HEK293 (cell line): ENCODE measurements at regions not wholly inside any gene's neighbourhood (a gene's known extent, or its start where the extent isn't known, plus 50 kb on each side); places are given as distances from the start of the nearest gene placed in this dataset.

Source experiments
- CTCF ChIA-PET: fragments of 350-600 bp; formaldehyde crosslinking; extraction: SDS; loops from one replicate; lab custom pipeline; 2021; ENCODE audit warnings: antibody characterized with exemption; lab: Yijun Ruan, JAX
- POLR2A ChIA-PET: fragments of 300-600 bp; formaldehyde crosslinking; extraction: SDS; loops from one replicate; lab custom pipeline; 2020; ENCODE audit warnings: antibody characterized with exemption, inconsistent platforms; lab: Yijun Ruan, JAX
- H3K27ac ChIP-seq: fragments of 200-500 bp; sonication (Bioruptor generic); 2 replicates; pipeline ENCODE4 v1.5.1; 2014; ENCODE audit warnings: low read depth, low read length, control low read depth, inconsistent platforms; ENCODE audit errors: extremely low read depth
- H3K36me3 ChIP-seq, 2 experiments: fragments of 200-500 bp in 1 of 2; sonication (Bioruptor generic) in 1 of 2; 1 replicate in 1 of 2; 2 replicates in 1 of 2; pipeline ENCODE4 v1.5.1; 2014 to 2017; ENCODE audit warnings: inconsistent platforms in 2 of 2, low read length in 2 of 2; ENCODE audit not compliant: control insufficient read depth in 2 of 2, insufficient read depth in 1 of 2
- H3K4me1 ChIP-seq: fragments of 200-500 bp; sonication (Bioruptor generic); 2 replicates; pipeline ENCODE4 v1.5.1; 2014; ENCODE audit warnings: mild to moderate bottlenecking, low read length, inconsistent platforms; ENCODE audit not compliant: control insufficient read depth, insufficient read depth
- H3K4me3 ChIP-seq: 2 replicates; pipeline ENCODE4 v1.5.1; 2011; ENCODE audit warnings: low read depth, mild to moderate bottlenecking, control low read depth, low read length, moderate library complexity
- H3K9me3 ChIP-seq: fragments of 200-500 bp; sonication (Bioruptor generic); 2 replicates; pipeline ENCODE4 v1.5.1; 2014; ENCODE audit warnings: low read depth, low read length, inconsistent platforms; ENCODE audit not compliant: control insufficient read depth, insufficient read depth
- BCL11A ChIP-seq: fragments of 450-650 bp; formaldehyde crosslinking; IDR thresholded peaks from 2 replicates; pipeline ENCODE4 v1.5.1; 2016; ENCODE audit warnings: low read depth, missing biosample characterization, missing genetic modification characterization
- BCL11B ChIP-seq: fragments of 450-650 bp; formaldehyde crosslinking; IDR thresholded peaks from 2 replicates; pipeline ENCODE4 v1.5.1; 2016; ENCODE audit warnings: low read depth, missing biosample characterization, missing genetic modification characterization
- GLI4 ChIP-seq: fragments of 450-650 bp; formaldehyde crosslinking; IDR thresholded peaks from 2 replicates; pipeline ENCODE4 v1.5.1; 2016; ENCODE audit warnings: missing biosample characterization, missing genetic modification characterization
- GLIS1 ChIP-seq: fragments of 450-650 bp; formaldehyde crosslinking; IDR thresholded peaks from 2 replicates; pipeline ENCODE4 v1.5.1; 2016; ENCODE audit warnings: missing biosample characterization, missing genetic modification characterization
- HOXD13 ChIP-seq: sonication (generic); formaldehyde crosslinking; IDR thresholded peaks from 2 replicates; pipeline ENCODE4 v1.8.0; 2022; ENCODE audit warnings: missing genetic modification reagents, borderline replicate concordance
- KLF7 ChIP-seq: fragments of 450-650 bp; formaldehyde crosslinking; IDR thresholded peaks from 2 replicates; pipeline ENCODE4 v1.5.1; 2016; ENCODE audit warnings: missing biosample characterization, missing genetic modification characterization, borderline replicate concordance
- REST ChIP-seq: fragments of 450-650 bp; formaldehyde crosslinking; IDR thresholded peaks from 2 replicates; pipeline ENCODE4 v1.5.1; 2016; ENCODE audit warnings: missing biosample characterization, missing genetic modification characterization
- TCF7L2 ChIP-seq: IDR thresholded peaks from 2 replicates; pipeline ENCODE4 v1.6.1; 2011; ENCODE audit warnings: low read depth, mild to moderate bottlenecking, inconsistent platforms, low read length, moderate library complexity, borderline replicate concordance
- ZBTB49 ChIP-seq: fragments of 450-650 bp; formaldehyde crosslinking; IDR thresholded peaks from 2 replicates; pipeline ENCODE4 v1.5.1; 2016; ENCODE audit warnings: missing biosample characterization, missing genetic modification characterization, low read depth
- ZEB2 ChIP-seq: fragments of 450-650 bp; formaldehyde crosslinking; IDR thresholded peaks from 2 replicates; pipeline ENCODE4 v1.5.1; 2016; ENCODE audit warnings: missing biosample characterization, missing genetic modification characterization
- ZNF155 ChIP-seq: fragments of 450-650 bp; formaldehyde crosslinking; IDR thresholded peaks from 2 replicates; pipeline ENCODE4 v1.5.1; 2016; ENCODE audit warnings: missing biosample characterization, missing genetic modification characterization
- ZNF175 ChIP-seq: fragments of 450-650 bp; formaldehyde crosslinking; IDR thresholded peaks from 2 replicates; pipeline ENCODE4 v1.5.1; 2016; ENCODE audit warnings: missing biosample characterization, missing genetic modification characterization
- ZNF394 ChIP-seq: fragments of 450-650 bp; formaldehyde crosslinking; IDR thresholded peaks from 2 replicates; pipeline ENCODE4 v1.5.1; 2016; ENCODE audit warnings: missing biosample characterization, missing genetic modification characterization, mild to moderate bottlenecking, moderate library complexity, borderline replicate concordance
- ZNF600 ChIP-seq: fragments of 450-650 bp; formaldehyde crosslinking; IDR thresholded peaks from 2 replicates; pipeline ENCODE4 v1.5.1; 2016; ENCODE audit warnings: missing biosample characterization, missing genetic modification characterization
- ZNF701 ChIP-seq: fragments of 450-650 bp; formaldehyde crosslinking; IDR thresholded peaks from 2 replicates; pipeline ENCODE4 v1.5.1; 2016; ENCODE audit warnings: missing biosample characterization, missing genetic modification characterization
- ZSCAN23 ChIP-seq: fragments of 450-650 bp; formaldehyde crosslinking; IDR thresholded peaks from 2 replicates; pipeline ENCODE4 v1.5.1; 2016; ENCODE audit warnings: missing biosample characterization, missing genetic modification characterization

- 0 out of 2 replicates have a peak, but pooled peaks have one; percentile 3 for TF ChIP-seq REST (tag by site-specific recombination)
These were observed 78.9 kb upstream of the AK4 start (continued) for GRCh38 chr1:65069011-65069565.

GRCh38 chr1:65072845-65073244 lies 75.2 kb upstream of the AK4 start:
- TF ChIP-seq ZNF600 (tag by site-specific recombination), result no peak
- no peak for TF ChIP-seq KLF7 (tag by site-specific recombination)
- no peak for TF ChIP-seq HOXD13 (CRISPR knock-in tag)
- no peak for TF ChIP-seq BCL11A (tag by site-specific recombination)
- TF ChIP-seq ZEB2 (tag by site-specific recombination), result no peak
- no peak for TF ChIP-seq BCL11B (tag by site-specific recombination)
- no peak for TF ChIP-seq ZNF394 (tag by site-specific recombination)
- TF ChIP-seq ZBTB49 (tag by site-specific recombination), result no peak
- TF ChIP-seq ZNF155 (tag by site-specific recombination), result no peak
- no peak for TF ChIP-seq TCF7L2
- TF ChIP-seq GLIS1 (tag by site-specific recombination), result no peak
- TF ChIP-seq ZNF175 (tag by site-specific recombination), result no peak
- no peak for TF ChIP-seq ZSCAN23 (tag by site-specific recombination)
- no peak for TF ChIP-seq GLI4 (tag by site-specific recombination)
- no peak for TF ChIP-seq ZNF701 (tag by site-specific recombination)
- H3K4me1 ChIP-seq, result peaks cover 2% of the 10 kb centered on the region; the same call in 1 of the 2 replicates
- CTCF ChIA-PET, result interaction anchor here (0.6 to 3.3 kb wide), 3 partner anchors 47 to 160 kb away, joined by 3 to 20 read pairs (median 4); no protein-coding TSS in a partner anchor
- H3K36me3 ChIP-seq, result no peaks in the 10 kb centered on the region
- H3K9me3 ChIP-seq, result no peaks in the 10 kb centered on the region
- POLR2A ChIA-PET, result interaction anchor here (0.5 kb wide), 1 partner anchor 217 kb away, joined by 5 read pairs; no protein-coding TSS in a partner anchor
- no peak overlapping the region for H3K27ac ChIP-seq
- no peak overlapping the region for H3K4me3 ChIP-seq
